T-cell (primary cell): ENCODE measurements at regions not wholly inside any gene's neighbourhood (a gene's known extent, or its start where the extent isn't known, plus 50 kb on each side); places are given as distances from the start of the nearest gene placed in this dataset.

Experiments used
- ATAC-seq, 4 experiments: fragments of 200-7000 bp in 3 of 4; fragments of 150-1000 bp in 1 of 4; cut with Tn5 transposase; replicated peaks in 1 of 4; 1 replicate in 3 of 4; 2 replicates in 1 of 4; pipeline ENCODE4 v1.10.0; 2021; ENCODE audit warnings: moderate library complexity in 3 of 4, mild to moderate bottlenecking in 2 of 4, moderate number of reproducible peaks in 1 of 4
- CTCF ChIA-PET, 2 donors: fragments of 300-600 bp; sonication (Branson Sonifier 250); formaldehyde crosslinking; loops; one replicate each; lab custom pipeline; 2022; ENCODE audit warnings: antibody characterized with exemption in 2 of 2; lab: Charles Lee
- POLR2A ChIA-PET, 2 donors: fragments of 300-600 bp; sonication (Branson Sonifier 250); formaldehyde crosslinking; loops; one replicate each; lab custom pipeline; 2022; ENCODE audit warnings: antibody characterized with exemption in 2 of 2; lab: Charles Lee
- DNase-seq, 35 experiments: peaks; one replicate each; pipeline versions ENCODE4 v3.0.0 to v3.0.0-alpha.2; 2013 to 2023
- H3K27ac ChIP-seq: one replicate; pipeline ENCODE4 v1.5.1; 2013; ENCODE audit warnings: low read length
- H3K27me3 ChIP-seq, 2 experiments: replicated peaks in 1 of 2; 1 replicate in 1 of 2; 2 replicates in 1 of 2; pipeline versions ENCODE4 v1.6.1 to v1.7.0; 2013; ENCODE audit warnings: low read length in 1 of 2, mixed read lengths in 1 of 2; ENCODE audit not compliant: control insufficient read depth in 2 of 2, insufficient read depth in 2 of 2; ENCODE audit errors: extremely low read depth in 1 of 2
- H3K36me3 ChIP-seq, 2 donors: 1 replicate in 1 of 2; 2 replicates in 1 of 2; pipeline versions ENCODE4 v1.6.1 to v1.7.0; 2013; ENCODE audit warnings: low read length in 1 of 2; ENCODE audit not compliant: control insufficient read depth in 2 of 2, insufficient read depth in 1 of 2; ENCODE audit errors: extremely low read depth in 1 of 2
- H3K4me1 ChIP-seq, 2 experiments: 1 replicate in 1 of 2; 2 replicates in 1 of 2; pipeline versions ENCODE4 v1.6.1 to v1.7.0; 2013; ENCODE audit warnings: low read length in 2 of 2, mixed read lengths in 1 of 2; ENCODE audit not compliant: insufficient read depth in 2 of 2, control insufficient read depth in 1 of 2; ENCODE audit errors: extremely low read depth in 1 of 2
- H3K4me3 ChIP-seq, 2 donors: 1 replicate in 1 of 2; 2 replicates in 1 of 2; pipeline versions ENCODE4 v1.5.1 to v1.7.0; 2013; ENCODE audit warnings: mild to moderate bottlenecking in 2 of 2, low read length in 1 of 2, moderate library complexity in 1 of 2; ENCODE audit not compliant: control insufficient read depth in 1 of 2; ENCODE audit errors: extremely low read depth in 1 of 2
- H3K9me3 ChIP-seq: 2 replicates; pipeline ENCODE4 v1.7.0; 2013
- H3K27ac Mint-ChIP-seq, 2 donors: one replicate each; pipeline ENCODE4 v1.8.0; 2020 to 2021; ENCODE audit warnings: mild to moderate bottlenecking in 2 of 2, mixed read lengths in 2 of 2
- H3K27me3 Mint-ChIP-seq, 2 donors: one replicate each; pipeline ENCODE4 v1.8.0; 2021 to 2022; ENCODE audit warnings: mixed read lengths in 2 of 2
- H3K36me3 Mint-ChIP-seq: one replicate; pipeline ENCODE4 v1.8.0; 2021; ENCODE audit warnings: mixed read lengths
- H3K4me1 Mint-ChIP-seq, 3 donors: one replicate each; pipeline ENCODE4 v1.8.0; 2020 to 2022; ENCODE audit warnings: mixed read lengths in 3 of 3, mild to moderate bottlenecking in 1 of 3
- H3K4me3 Mint-ChIP-seq, 3 donors: one replicate each; pipeline ENCODE4 v1.8.0; 2020 to 2022; ENCODE audit warnings: mild to moderate bottlenecking in 3 of 3, mixed read lengths in 3 of 3, moderate library complexity in 3 of 3
- H3K9me3 Mint-ChIP-seq, 3 donors: one replicate each; pipeline ENCODE4 v1.8.0; 2020 to 2022; ENCODE audit warnings: mixed read lengths in 3 of 3
- WGBS: methylation state at CpG from one replicate; pipeline ENCODE4 v1.1.5; 2013; ENCODE audit warnings: missing lambda C conversion rate; ENCODE audit not compliant: insufficient coverage; 5-methylcytosine and 5-hydroxymethylcytosine counted together

DNA sequence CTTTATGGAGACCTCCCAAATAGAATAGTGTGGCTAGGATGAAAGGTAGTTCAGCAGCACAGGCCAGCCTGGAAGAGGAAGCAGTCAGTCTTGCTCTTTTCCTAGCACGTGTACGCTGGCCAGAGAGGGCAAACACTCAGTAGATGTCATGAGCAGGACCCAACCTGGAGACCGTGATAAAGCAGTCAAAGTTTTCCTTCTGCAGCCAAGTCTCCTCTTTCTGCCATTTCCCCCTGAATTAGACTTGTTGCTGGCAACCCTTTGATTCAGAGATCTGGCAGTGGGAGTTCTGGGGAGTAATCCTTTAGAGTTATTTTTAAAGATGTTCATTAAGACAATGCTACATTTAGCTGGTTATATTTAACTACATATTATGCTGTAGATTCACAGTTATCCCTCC is 183.7 kb downstream of the EXOC5 start:
- H3K36me3 ChIP-seq: no peaks in the 10 kb centered on the region
- H3K9me3 ChIP-seq: no peaks in the 10 kb centered on the region
- H3K4me1 Mint-ChIP-seq: no peaks in the 10 kb centered on the region
- H3K4me1 ChIP-seq: no peaks in the 10 kb centered on the region
- ATAC-seq (no peak), DNase-seq (no peak)
- H3K4me3 ChIP-seq: no peak overlapping the region
- no CpG with 5 or more reads among the region's 3 CpGs for WGBS
- ChIA-PET POLR2A (no interaction called here), CTCF (no interaction called here)
- H3K27ac Mint-ChIP-seq: no peak overlapping the region
- H3K36me3 Mint-ChIP-seq: no peaks in the 10 kb centered on the region
- H3K9me3 Mint-ChIP-seq: no peaks in the 10 kb centered on the region
- peaks cover 12 to 22% of the 10 kb centered on the region in 2 donors for H3K27me3 Mint-ChIP-seq
- H3K27ac ChIP-seq: no peak overlapping the region
- H3K27me3 ChIP-seq: peaks cover 0 to 3% of the 10 kb centered on the region in 2 experiments
- H3K4me3 Mint-ChIP-seq: no peak overlapping the region

DNA sequence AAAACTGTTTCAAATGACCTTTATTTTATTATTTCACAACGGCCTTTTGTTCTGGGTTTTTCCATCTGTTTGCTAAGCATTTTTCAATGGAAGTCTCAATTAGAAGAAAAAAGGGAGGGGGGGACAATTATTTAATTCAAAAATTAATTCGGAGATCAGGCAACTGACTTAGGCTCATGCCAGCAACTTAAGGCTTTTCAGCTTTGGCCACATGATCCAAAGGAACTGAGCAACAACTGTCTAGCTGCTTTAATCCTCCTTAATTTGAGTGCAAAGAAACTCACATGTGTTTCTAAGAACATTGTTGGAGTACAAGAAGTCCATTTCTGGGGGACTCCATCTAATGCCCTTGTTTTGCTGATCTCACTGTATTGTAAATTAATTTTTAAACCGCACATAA is 188.0 kb downstream of the EXOC5 start:
- ChIA-PET POLR2A (no interaction called here), CTCF (no interaction called here)
- no peaks in the 10 kb centered on the region for H3K4me1 ChIP-seq
- ATAC-seq (no peak), DNase-seq (no peak)
- Mint-ChIP-seq H3K4me3 (no peak overlapping the region), H3K4me1 (no peaks in the 10 kb centered on the region), H3K9me3 (no peaks in the 10 kb centered on the region), H3K27ac (no peak overlapping the region), H3K27me3 (peaks cover 12 to 17% of the 10 kb centered on the region in 2 donors), H3K36me3 (no peaks in the 10 kb centered on the region)
- 100% methylated on average over 1 of the region's 3 CpGs for WGBS
- H3K27me3 ChIP-seq: peaks cover 0 to 3% of the 10 kb centered on the region in 2 experiments
- H3K36me3 ChIP-seq: no peaks in the 10 kb centered on the region
- H3K9me3 ChIP-seq: no peaks in the 10 kb centered on the region
- no peak overlapping the region for H3K27ac ChIP-seq
- no peak overlapping the region for H3K4me3 ChIP-seq

DNA sequence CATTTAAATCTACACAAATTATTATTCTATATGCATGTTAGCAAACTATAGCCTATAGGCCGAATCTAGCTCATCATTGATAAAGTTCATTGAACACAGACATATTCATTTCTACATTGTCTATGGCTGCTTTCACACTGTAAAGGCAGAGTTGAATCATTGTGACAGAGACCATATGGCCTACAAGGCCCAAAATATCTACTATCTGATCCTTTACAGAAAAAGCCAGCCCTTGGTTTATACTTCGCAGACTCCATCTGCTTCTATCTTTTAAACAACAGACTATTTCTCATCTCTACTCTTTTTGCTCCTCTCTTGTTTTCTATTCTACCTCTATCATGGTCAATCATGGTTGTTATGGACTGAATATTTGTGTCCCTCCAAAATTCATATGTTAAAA is 190.7 kb downstream of the EXOC5 start:
- ATAC-seq (no peak), DNase-seq (no peak)
- H3K36me3 Mint-ChIP-seq: no peaks in the 10 kb centered on the region
- ChIA-PET CTCF (no interaction called here), POLR2A (no interaction called here)
- peaks cover 5 to 12% of the 10 kb centered on the region in 2 donors for H3K27me3 Mint-ChIP-seq
- H3K4me3 Mint-ChIP-seq: no peak overlapping the region
- Histone ChIP-seq H3K4me3 (no peak overlapping the region), H3K9me3 (no peaks in the 10 kb centered on the region), H3K36me3 (no peaks in the 10 kb centered on the region), H3K27ac (no peak overlapping the region), H3K27me3 (peaks cover 2 to 4% of the 10 kb centered on the region in 2 experiments), H3K4me1 (no peaks in the 10 kb centered on the region)
- no peaks in the 10 kb centered on the region for H3K9me3 Mint-ChIP-seq
- H3K4me1 Mint-ChIP-seq: no peaks in the 10 kb centered on the region
- no peak overlapping the region for H3K27ac Mint-ChIP-seq
- no CpG with 5 or more reads among the region's 2 CpGs for WGBS

- H3K27me3 Mint-ChIP-seq: peaks cover 9 to 13% of the 10 kb centered on the region in 2 donors
- Histone ChIP-seq H3K4me1 (no peaks in the 10 kb centered on the region), H3K27me3 (peaks cover 2 to 4% of the 10 kb centered on the region in 2 experiments), H3K9me3 (no peaks in the 10 kb centered on the region), H3K4me3 (no peak overlapping the region), H3K36me3 (no peaks in the 10 kb centered on the region), H3K27ac (no peak overlapping the region)
- no peaks in the 10 kb centered on the region for H3K4me1 Mint-ChIP-seq
- H3K4me3 Mint-ChIP-seq: no peak overlapping the region
- no peaks in the 10 kb centered on the region for H3K36me3 Mint-ChIP-seq
- ATAC-seq (no peak), DNase-seq (no peak)
- no peaks in the 10 kb centered on the region for H3K9me3 Mint-ChIP-seq
- 48% methylated on average over 5 of the region's 5 CpGs for WGBS
- CTCF ChIA-PET: no interaction called here
- POLR2A ChIA-PET: no interaction called here
- H3K27ac Mint-ChIP-seq: no peak overlapping the region
These were observed 194.7 kb downstream of the EXOC5 start for GRCh38 chr14:57073986-57074385.

GRCh38 chr14:57071639-57072038 is 197.1 kb downstream of the EXOC5 start:
- no peaks in the 10 kb centered on the region for H3K36me3 ChIP-seq
- ChIA-PET POLR2A (no interaction called here), CTCF (interaction anchor here in 1 of 2 donors (0.7 kb wide), 1 partner anchor 60 kb away, joined by 3 read pairs; no protein-coding TSS in a partner anchor)
- H3K27ac ChIP-seq: no peak overlapping the region
- Mint-ChIP-seq H3K36me3 (no peaks in the 10 kb centered on the region), H3K4me1 (peaks cover 0 to 3% (median 0%) of the 10 kb centered on the region in 3 donors), H3K27me3 (peaks cover 19 to 30% of the 10 kb centered on the region in 2 donors), H3K27ac (no peak overlapping the region), H3K4me3 (no peak overlapping the region), H3K9me3 (no peaks in the 10 kb centered on the region)
- no peak overlapping the region for H3K4me3 ChIP-seq
- DNase-seq (no peak), ATAC-seq (no peak)
- WGBS: no CpG with 5 or more reads among the region's 1 CpG
- no peaks in the 10 kb centered on the region for H3K9me3 ChIP-seq
- peaks cover 7 to 9% of the 10 kb centered on the region in 2 experiments for H3K27me3 ChIP-seq
- H3K4me1 ChIP-seq: no peaks in the 10 kb centered on the region

GRCh38 chr14:57069702-57070101 is 199.0 kb downstream of the EXOC5 start:
- ATAC-seq: no peak
- no peaks in the 10 kb centered on the region for H3K9me3 ChIP-seq
- Mint-ChIP-seq H3K27me3 (peaks cover 18 to 34% of the 10 kb centered on the region in 2 donors), H3K27ac (no peak overlapping the region), H3K4me3 (no peak overlapping the region), H3K36me3 (no peaks in the 10 kb centered on the region), H3K4me1 (peaks cover 0 to 3% (median 3%) of the 10 kb centered on the region in 3 donors), H3K9me3 (no peaks in the 10 kb centered on the region)
- CTCF ChIA-PET: no interaction called here
- POLR2A ChIA-PET: interaction anchor here in 1 of 2 donors (0.6 kb wide), 1 partner anchor 136 kb away, joined by 3 read pairs; no protein-coding TSS in a partner anchor
- no peak overlapping the region for H3K27ac ChIP-seq
- peaks cover 7 to 9% of the 10 kb centered on the region in 2 experiments for H3K27me3 ChIP-seq
- no CpG with 5 or more reads among the region's 5 CpGs for WGBS
- no peak overlapping the region for H3K4me3 ChIP-seq
- no peaks in the 10 kb centered on the region for H3K36me3 ChIP-seq
- DNase-seq: no peak
- no peaks in the 10 kb centered on the region for H3K4me1 ChIP-seq

- Mint-ChIP-seq H3K36me3 (no peaks in the 10 kb centered on the region), H3K4me1 (peaks cover 0 to 3% (median 3%) of the 10 kb centered on the region in 3 donors), H3K27ac (no peak overlapping the region), H3K4me3 (no peak overlapping the region), H3K9me3 (no peaks in the 10 kb centered on the region), H3K27me3 (peaks cover 15 to 35% of the 10 kb centered on the region in 2 donors)
- POLR2A ChIA-PET: no interaction called here
- Histone ChIP-seq H3K27ac (no peak overlapping the region), H3K4me1 (no peaks in the 10 kb centered on the region), H3K36me3 (no peaks in the 10 kb centered on the region), H3K4me3 (no peak overlapping the region), H3K9me3 (no peaks in the 10 kb centered on the region), H3K27me3 (peaks cover 7% of the 10 kb centered on the region in 2 experiments)
- CTCF ChIA-PET: interaction anchor here in 1 of 2 donors (0.6 kb wide), 1 partner anchor 589 kb away, joined by 3 read pairs; no protein-coding TSS in a partner anchor
- 45% methylated on average over 5 of the region's 8 CpGs for WGBS
- ATAC-seq: no peak
- DNase-seq: no peak
These were observed 200.2 kb downstream of the EXOC5 start for GRCh38 chr14:57068511-57068910.
